Trophoblast cell (in vitro differentiated cells and primary cell): ENCODE measurements at regions not wholly inside any gene's neighbourhood (a gene's known extent, or its start where the extent isn't known, plus 50 kb on each side); places are given as distances from the start of the nearest gene placed in this dataset.

ENCODE experiments used
- DNase-seq, 2 donors: peaks; one replicate each; pipeline ENCODE4 v3.0.0-alpha.2; 2016
- H2AFZ ChIP-seq: 2 replicates; pipeline ENCODE4 v1.6.1; 2013; ENCODE audit warnings: low read length, moderate library complexity, mild to moderate bottlenecking; ENCODE audit not compliant: insufficient read depth, poor library complexity
- H2AK5ac ChIP-seq: 2 replicates; pipeline ENCODE4 v1.6.1; 2013; ENCODE audit warnings: mild to moderate bottlenecking, low read length
- H2BK120ac ChIP-seq: 2 replicates; pipeline ENCODE4 v1.6.1; 2013; ENCODE audit warnings: low read length, mild to moderate bottlenecking, moderate library complexity; ENCODE audit not compliant: insufficient read depth, poor library complexity
- H2BK12ac ChIP-seq: 2 replicates; pipeline ENCODE4 v1.6.1; 2013; ENCODE audit warnings: mild to moderate bottlenecking, low read length, moderate library complexity
- H2BK5ac ChIP-seq: 2 replicates; pipeline ENCODE4 v1.6.1; 2013; ENCODE audit warnings: low read length, low read depth, moderate library complexity, mild to moderate bottlenecking; ENCODE audit not compliant: poor library complexity
- H3K14ac ChIP-seq: 2 replicates; pipeline ENCODE4 v1.6.1; 2013; ENCODE audit warnings: mild to moderate bottlenecking, low read length
- H3K18ac ChIP-seq: 2 replicates; pipeline ENCODE4 v1.6.1; 2013; ENCODE audit warnings: mild to moderate bottlenecking, low read length
- H3K23ac ChIP-seq: 2 replicates; pipeline ENCODE4 v1.6.1; 2013; ENCODE audit warnings: low read length
- H3K27ac ChIP-seq: 2 replicates; pipeline ENCODE4 v1.5.1; 2013; ENCODE audit warnings: low read depth, mild to moderate bottlenecking, inconsistent platforms, low read length, moderate library complexity
- H3K27me3 ChIP-seq: 2 replicates; pipeline ENCODE4 v1.6.1; 2013; ENCODE audit warnings: inconsistent platforms, mild to moderate bottlenecking, low read length, moderate library complexity; ENCODE audit not compliant: insufficient read depth
- H3K36me3 ChIP-seq, 2 experiments: 1 replicate in 1 of 2; 2 replicates in 1 of 2; pipeline ENCODE4 v1.6.1; 2013; ENCODE audit warnings: low read length in 2 of 2, mild to moderate bottlenecking in 2 of 2, moderate library complexity in 1 of 2; ENCODE audit not compliant: insufficient read depth in 2 of 2, control insufficient read depth in 1 of 2
- H3K4ac ChIP-seq: 2 replicates; pipeline ENCODE4 v1.6.1; 2013; ENCODE audit warnings: low read depth, mild to moderate bottlenecking, low read length, moderate library complexity
- H3K4me1 ChIP-seq, 2 experiments: 1 replicate in 1 of 2; 2 replicates in 1 of 2; pipeline ENCODE4 v1.6.1; 2013; ENCODE audit warnings: low read length in 2 of 2, mild to moderate bottlenecking in 2 of 2, moderate library complexity in 1 of 2; ENCODE audit not compliant: insufficient read depth in 2 of 2, control insufficient read depth in 1 of 2
- H3K4me2 ChIP-seq: 2 replicates; pipeline ENCODE4 v1.6.1; 2013; ENCODE audit warnings: inconsistent platforms, mild to moderate bottlenecking, low read length, moderate library complexity
- H3K4me3 ChIP-seq: 2 replicates; pipeline ENCODE4 v1.5.1; 2013; ENCODE audit warnings: mild to moderate bottlenecking, low read depth, low read length, inconsistent platforms
- H3K79me1 ChIP-seq: one replicate; pipeline ENCODE4 v1.6.1; 2013; ENCODE audit warnings: low read length
- H3K79me2 ChIP-seq: 2 replicates; pipeline ENCODE4 v1.6.1; 2013; ENCODE audit warnings: low read length, mild to moderate bottlenecking; ENCODE audit not compliant: control insufficient read depth, insufficient read depth, poor library complexity
- H3K9ac ChIP-seq: 2 replicates; pipeline ENCODE4 v1.6.1; 2013; ENCODE audit warnings: mild to moderate bottlenecking, low read length
- H3K9me3 ChIP-seq: 2 replicates; pipeline ENCODE4 v1.6.1; 2013; ENCODE audit warnings: low read depth, mild to moderate bottlenecking, control low read depth, inconsistent platforms, low read length; ENCODE audit not compliant: insufficient read depth
- H4K12ac ChIP-seq: 2 replicates; pipeline ENCODE4 v1.6.1; 2013; ENCODE audit warnings: low read depth, mild to moderate bottlenecking, low read length, moderate library complexity
- H4K8ac ChIP-seq: 2 replicates; pipeline ENCODE4 v1.6.1; 2013; ENCODE audit warnings: low read depth, mild to moderate bottlenecking, low read length, moderate library complexity
- H4K91ac ChIP-seq: one replicate; pipeline ENCODE4 v1.6.1; 2013; ENCODE audit warnings: low read depth, mild to moderate bottlenecking, low read length, moderate library complexity
- WGBS: extraction: QIAGEN DNeasy Blood & Tissue Kit; methylation state at CpG from one replicate; pipeline ENCODE4 v1.1.7; 2013; ENCODE audit warnings: missing lambda C conversion rate; ENCODE audit not compliant: insufficient read length, insufficient coverage; ENCODE audit errors: extremely low coverage; 5-methylcytosine and 5-hydroxymethylcytosine counted together

DNA sequence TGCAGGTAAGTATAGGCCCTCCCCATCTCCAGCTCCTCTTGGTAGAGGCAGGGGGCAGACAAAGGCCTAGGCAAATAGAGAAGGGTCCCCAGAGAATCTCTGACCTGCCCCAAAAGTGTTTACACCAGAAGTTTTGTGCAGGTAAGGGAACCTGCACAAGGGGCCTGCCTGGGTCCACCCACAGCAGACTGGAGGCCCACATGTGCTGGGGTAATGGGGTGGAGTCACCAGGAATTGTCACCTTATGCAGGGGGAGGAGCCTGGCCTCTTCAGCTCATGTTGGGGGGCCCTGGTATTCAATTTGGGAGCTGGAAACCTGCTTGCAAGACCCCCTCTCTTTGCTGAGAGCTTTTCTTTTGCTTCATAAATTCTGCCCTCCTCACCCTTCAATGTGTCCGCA lies 302.7 kb downstream of the ZEB1 start:
- H2BK5ac ChIP-seq, result no peak overlapping the region
- no peak overlapping the region for H2AFZ ChIP-seq
- no peaks in the 10 kb centered on the region for H3K36me3 ChIP-seq
- H2BK120ac ChIP-seq, result no peak overlapping the region
- no peak overlapping the region for H3K4me2 ChIP-seq
- no peaks in the 10 kb centered on the region for H3K9me3 ChIP-seq
- no peak overlapping the region for H2BK12ac ChIP-seq
- no peak overlapping the region for H2AK5ac ChIP-seq
- H3K79me1 ChIP-seq, result no peaks in the 10 kb centered on the region
- DNase-seq, result no peak
- H3K14ac ChIP-seq, result no peak overlapping the region
- H3K9ac ChIP-seq, result no peak overlapping the region
- H3K27me3 ChIP-seq, result no peaks in the 10 kb centered on the region
- no peak overlapping the region for H3K4ac ChIP-seq
- no peak overlapping the region for H4K12ac ChIP-seq
- no peaks in the 10 kb centered on the region for H3K79me2 ChIP-seq
- no peak overlapping the region for H3K18ac ChIP-seq
- no peak overlapping the region for H3K23ac ChIP-seq
- H4K91ac ChIP-seq, result no peak overlapping the region
- H3K4me3 ChIP-seq, result no peak overlapping the region
- no peak overlapping the region for H3K27ac ChIP-seq
- peaks cover 0 to 3% of the 10 kb centered on the region in 2 experiments for H3K4me1 ChIP-seq
- H4K8ac ChIP-seq, result no peak overlapping the region
- WGBS, result no CpG with 5 or more reads among the region's 1 CpG

DNA sequence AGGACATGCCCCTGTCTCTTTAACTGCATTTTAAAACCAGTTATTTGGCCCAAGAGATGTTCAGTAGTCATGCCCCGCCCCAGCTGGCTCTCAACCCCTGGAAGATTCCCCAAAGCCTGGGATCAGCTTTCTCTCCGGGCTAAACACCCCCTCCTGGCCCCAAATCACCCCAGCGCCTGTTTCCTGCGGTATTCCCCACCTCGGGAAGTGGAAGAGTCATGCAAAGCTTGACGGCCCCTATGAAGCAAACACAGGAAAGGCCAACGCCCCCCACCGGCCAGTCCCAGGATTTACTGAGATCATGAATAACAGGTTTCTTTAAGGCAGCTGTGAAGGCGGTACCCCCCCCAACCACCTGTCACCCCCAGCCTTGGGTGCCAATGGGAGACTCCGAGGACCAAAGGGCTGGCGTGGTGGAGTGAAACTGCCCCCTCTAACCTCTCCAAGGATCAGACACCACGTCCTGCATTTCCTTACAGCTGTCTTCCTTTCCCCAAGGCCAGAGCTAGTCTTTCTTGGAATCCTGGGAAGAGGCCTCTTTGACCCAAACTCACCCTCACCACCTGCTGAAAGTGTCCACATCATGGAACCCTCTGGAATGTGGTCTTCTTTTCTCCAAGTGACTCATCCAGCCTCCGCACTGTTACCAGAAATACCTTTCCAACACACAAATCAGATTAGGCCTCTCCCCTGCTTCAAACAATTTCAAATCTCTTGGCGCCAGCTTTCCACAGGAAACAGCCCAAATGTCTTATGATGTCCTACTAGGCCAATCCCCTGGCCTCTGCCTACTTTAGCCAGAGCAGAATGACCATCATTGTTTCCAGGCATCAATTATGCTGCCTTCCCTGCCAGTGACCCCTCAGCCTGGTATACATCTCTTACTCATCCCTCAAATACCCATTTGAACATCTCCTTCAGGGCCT lies 301.5 kb downstream of the ZEB1 start:
- H3K36me3 ChIP-seq, result no peaks in the 10 kb centered on the region
- H3K4me1 ChIP-seq, result peaks cover 0 to 3% of the 10 kb centered on the region in 2 experiments
- H3K9me3 ChIP-seq, result no peaks in the 10 kb centered on the region
- no peak overlapping the region for H3K9ac ChIP-seq
- H2AK5ac ChIP-seq, result no peak overlapping the region
- H3K79me2 ChIP-seq, result no peaks in the 10 kb centered on the region
- H4K91ac ChIP-seq, result no peak overlapping the region
- no peak overlapping the region for H3K27ac ChIP-seq
- DNase-seq, result peak; percentile 66 to 82
- no peak overlapping the region for H2BK12ac ChIP-seq
- no peak overlapping the region for H4K12ac ChIP-seq
- H3K18ac ChIP-seq, result no peak overlapping the region
- no peak overlapping the region for H2AFZ ChIP-seq
- H2BK120ac ChIP-seq, result no peak overlapping the region
- no peak overlapping the region for H3K4me2 ChIP-seq
- no peak overlapping the region for H3K4me3 ChIP-seq
- no peaks in the 10 kb centered on the region for H3K27me3 ChIP-seq
- H3K4ac ChIP-seq, result no peak overlapping the region
- no peak overlapping the region for H3K23ac ChIP-seq
- WGBS, result no CpG with 5 or more reads among the region's 14 CpGs
- no peak overlapping the region for H3K14ac ChIP-seq
- no peak overlapping the region for H4K8ac ChIP-seq
- H2BK5ac ChIP-seq, result no peak overlapping the region
- no peaks in the 10 kb centered on the region for H3K79me1 ChIP-seq

DNA sequence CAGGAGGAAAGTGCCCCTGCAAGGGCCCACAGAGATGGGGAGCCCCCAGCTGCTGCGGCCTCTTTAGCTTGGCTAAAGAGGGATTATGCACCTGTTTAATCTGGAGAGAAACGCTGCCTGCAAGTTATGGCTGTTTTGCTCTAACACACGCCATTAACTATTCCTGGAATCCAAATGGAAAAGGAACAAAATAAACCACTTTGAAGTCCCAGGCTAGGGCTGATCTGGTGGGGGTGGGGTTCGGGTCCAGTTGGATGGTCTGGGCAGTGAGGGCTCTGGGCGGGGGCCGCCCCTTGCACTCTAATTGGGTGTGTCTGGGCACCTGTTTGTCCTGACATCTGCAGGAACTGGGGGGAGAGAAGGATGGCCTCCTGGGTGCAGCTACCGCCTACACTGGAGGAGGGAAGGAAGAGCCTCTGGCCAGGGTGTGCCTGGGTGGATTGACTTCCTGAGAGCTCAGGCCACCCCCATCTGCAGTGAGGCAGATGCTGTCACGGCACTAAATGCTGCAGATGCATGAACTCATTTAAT lies 300.6 kb downstream of the ZEB1 start:
- Histone ChIP-seq H3K4me1 (peaks cover 0 to 3% of the 10 kb centered on the region in 2 experiments), H2BK5ac (no peak overlapping the region), H2BK120ac (no peak overlapping the region), H2AFZ (no peak overlapping the region), H3K27ac (no peak overlapping the region), H3K9me3 (no peaks in the 10 kb centered on the region), H3K23ac (no peak overlapping the region), H3K79me2 (no peaks in the 10 kb centered on the region), H3K4me3 (no peak overlapping the region), H4K8ac (no peak overlapping the region), H3K27me3 (no peaks in the 10 kb centered on the region), H4K91ac (no peak overlapping the region), H3K4ac (no peak overlapping the region), H3K4me2 (no peak overlapping the region), H3K36me3 (no peaks in the 10 kb centered on the region), H2AK5ac (no peak overlapping the region), H3K79me1 (no peaks in the 10 kb centered on the region), H4K12ac (no peak overlapping the region), H3K9ac (no peak overlapping the region), H3K18ac (no peak overlapping the region), H3K14ac (no peak overlapping the region), H2BK12ac (no peak overlapping the region)
- no peak for DNase-seq
- no CpG with 5 or more reads among the region's 8 CpGs for WGBS

DNA sequence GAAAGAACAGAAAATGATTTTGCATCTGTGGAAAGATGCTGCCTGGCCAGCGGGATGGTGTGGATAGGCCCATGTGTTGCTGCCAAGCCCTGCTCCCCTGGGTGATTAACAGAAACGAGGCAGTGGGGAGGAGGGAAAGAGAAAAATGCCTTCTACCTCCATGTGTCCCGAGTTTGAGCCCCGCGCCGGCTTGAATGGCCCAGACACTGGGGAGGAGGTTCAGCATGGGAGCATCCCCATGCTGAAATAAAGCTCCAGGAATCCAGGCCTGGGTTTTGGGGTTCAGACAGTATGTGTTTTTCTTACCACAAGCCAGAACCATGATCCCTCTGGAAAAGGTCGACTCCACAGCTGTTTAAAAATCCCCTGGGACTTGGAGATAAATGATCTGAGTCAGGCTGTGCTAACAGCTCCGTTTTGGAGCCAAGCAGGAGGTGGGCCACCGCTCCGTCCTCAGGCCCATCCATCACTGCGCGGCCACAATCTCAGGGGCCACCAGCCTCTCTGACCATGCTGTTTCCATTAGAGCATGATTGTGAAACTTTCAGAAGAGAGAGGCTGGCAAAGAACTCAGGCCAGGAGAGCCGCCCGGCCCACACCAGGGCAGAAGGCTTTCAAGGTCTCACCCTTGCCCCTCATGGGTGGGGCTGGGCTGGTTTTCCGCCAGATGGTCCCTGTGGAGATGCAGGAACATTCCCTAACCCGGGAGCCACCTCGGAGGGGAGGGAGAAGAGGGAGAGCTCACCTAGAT lies 299.7 kb downstream of the ZEB1 start:
- no peak overlapping the region for H3K4ac ChIP-seq

More for the DNA sequence above, 299.7 kb downstream of the ZEB1 start:
- Histone ChIP-seq H3K4me1 (peaks cover 0 to 3% of the 10 kb centered on the region in 2 experiments), H2BK120ac (no peak overlapping the region), H3K23ac (no peak overlapping the region), H3K18ac (no peak overlapping the region), H3K79me1 (no peaks in the 10 kb centered on the region), H3K27ac (no peak overlapping the region), H3K4me2 (no peak overlapping the region), H3K36me3 (no peaks in the 10 kb centered on the region), H2AFZ (no peak overlapping the region), H3K4me3 (no peak overlapping the region), H2BK12ac (no peak overlapping the region), H4K8ac (no peak overlapping the region), H4K12ac (no peak overlapping the region), H3K27me3 (no peaks in the 10 kb centered on the region), H4K91ac (no peak overlapping the region), H3K9me3 (no peaks in the 10 kb centered on the region), H3K9ac (no peak overlapping the region), H3K79me2 (no peaks in the 10 kb centered on the region), H3K14ac (no peak overlapping the region), H2AK5ac (no peak overlapping the region), H2BK5ac (no peak overlapping the region)
- no CpG with 5 or more reads among the region's 17 CpGs for WGBS
- no peak for DNase-seq
